Right lobe of liver (tissue), 6 donors: ENCODE measurements at regions not wholly inside any gene's neighbourhood (a gene's known extent, or its start where the extent isn't known, plus 50 kb on each side); places are given as distances from the start of the nearest gene placed in this dataset.

Source experiments
- ATAC-seq, 4 donors: fragments of 200-7000 bp; cut with Tn5 transposase; one replicate each; pipeline ENCODE4 v1.9.1; 2020; ENCODE audit warnings: mild to moderate bottlenecking in 4 of 4, moderate library complexity in 4 of 4
- DNase-seq, 3 donors: peaks; one replicate each; pipeline ENCODE4 v3.0.0-alpha.2; 2020
- H3K27ac ChIP-seq, 3 donors: fragments of 200-600 bp; one replicate each; pipeline ENCODE4 v1.8.0; 2022
- H3K27me3 ChIP-seq, 2 donors: fragments of 200-600 bp; one replicate each; pipeline ENCODE4 v1.8.0; 2022
- H3K36me3 ChIP-seq, 4 donors: fragments of 200-600 bp; sonication (generic) in 1 of 4; one replicate each; pipeline versions ENCODE4 v1.5.1 to v1.8.0; 2017 to 2022; ENCODE audit warnings: control low read depth in 1 of 4
- H3K4me1 ChIP-seq, 4 donors: fragments of 200-600 bp; sonication (generic) in 1 of 4; one replicate each; pipeline versions ENCODE4 v1.5.1 to v1.8.0; 2017 to 2022; ENCODE audit warnings: control low read depth in 1 of 4
- H3K4me3 ChIP-seq, 3 donors: fragments of 200-600 bp; one replicate each; pipeline ENCODE4 v1.8.0; 2022
- H3K9me3 ChIP-seq, 4 donors: fragments of 200-600 bp; sonication (generic) in 1 of 4; one replicate each; pipeline versions ENCODE4 v1.5.1 to v1.8.0; 2017 to 2022; ENCODE audit warnings: control low read depth in 1 of 4
- CTCF ChIP-seq, 4 donors: fragments of 200-600 bp in 3 of 4; fragments of 450-650 bp in 1 of 4; IDR thresholded peaks; one replicate each; pipeline versions ENCODE4 v1.5.1 to v1.8.0; 2016 to 2022; ENCODE audit warnings: antibody characterized with exemption in 4 of 4, mild to moderate bottlenecking in 2 of 4
- POLR2A ChIP-seq: fragments of 450-650 bp; IDR thresholded peaks from one replicate; pipeline ENCODE4 v1.6.1; 2017; ENCODE audit warnings: antibody characterized with exemption, mild to moderate bottlenecking
- WGBS: methylation state at CpG from one replicate; pipeline ENCODE4 v1.1.6; 2018; ENCODE audit warnings: low coverage, low lambda C conversion rate; ENCODE audit not compliant: insufficient coverage; ENCODE audit errors: missing lambda C conversion rate; 5-methylcytosine and 5-hydroxymethylcytosine counted together
- intact Hi-C, 2 donors: fragments of 100-400 bp; cut with DNase I; formaldehyde crosslinking; loops; one replicate each; pipeline versions ENCODE4 v1.11.2 to v1.14.1; 2022
- donor health status: DM: no; HTN: yes; CAD: no.
- donor health status: DM: no; HTN: no; CAD: no.
- donor health status: DM: no; HTN: no; CAD: no.
- donor health status: DM: no; HTN: yes; CAD: no.
- donor health status: DM: no; HTN: yes; CAD: no.

- Histone ChIP-seq H3K4me1 (peaks cover 0 to 56% (median 29%) of the 10 kb centered on the region in 4 donors), H3K4me3 (no peak overlapping the region), H3K27ac (peak overlapping the region; percentile 4 to 87 (median 19)), H3K27me3 (no peaks in the 10 kb centered on the region), H3K9me3 (no peaks in the 10 kb centered on the region), H3K36me3 (peaks cover 0 to 5% (median 0%) of the 10 kb centered on the region in 4 donors)
- no peak for ATAC-seq
- peak; percentile 11 to 40 (median 39) for DNase-seq
- TF ChIP-seq CTCF (IDR thresholded peaks at IDR 0.05) (no peak), POLR2A (no peak)
- intact Hi-C loops, result no loop called here
- 57% methylated on average over 11 of the region's 24 CpGs for WGBS
Observed at GRCh38 chr22:46083383-46084350, 66.7 kb upstream of the PPARA start.

GRCh38 chr22:46084376-46084775, 66.0 kb upstream of the PPARA start:
- no peak overlapping the region for H3K4me3 ChIP-seq
- peak in 1 of 3 donors; percentile 46 for DNase-seq
- no peaks in the 10 kb centered on the region for H3K9me3 ChIP-seq
- ATAC-seq, result no peak
- 71% methylated on average over 14 of the region's 14 CpGs for whole genome bisulfite sequencing
- H3K27ac ChIP-seq, result peak overlapping the region; percentile 79 to 87 (median 81)
- H3K4me1 ChIP-seq, result peaks cover 0 to 62% (median 33%) of the 10 kb centered on the region in 4 donors
- no peaks in the 10 kb centered on the region for H3K27me3 ChIP-seq
- peaks cover 0 to 5% (median 0%) of the 10 kb centered on the region in 4 donors for H3K36me3 ChIP-seq
- intact Hi-C loops, result no loop called here
- TF ChIP-seq POLR2A (no peak), CTCF (IDR thresholded peaks at IDR 0.05) (no peak)

- intact Hi-C loops, result no loop called here
- H3K27ac ChIP-seq, result peak overlapping the region; percentile 79 to 87 (median 81)
- ATAC-seq (peak; percentile 50 to 75 (median 71)), DNase-seq (peak; percentile 86 to 95 (median 95))
- no peaks in the 10 kb centered on the region for H3K27me3 ChIP-seq
- peaks cover 0 to 65% (median 36%) of the 10 kb centered on the region in 4 donors for H3K4me1 ChIP-seq
- peak overlapping the region in 1 of 3 donors; percentile 8 for H3K4me3 ChIP-seq
- WGBS, result 50% methylated on average over 2 of the region's 35 CpGs
- peaks cover 0 to 5% (median 0%) of the 10 kb centered on the region in 4 donors for H3K36me3 ChIP-seq
- H3K9me3 ChIP-seq, result no peaks in the 10 kb centered on the region
- TF ChIP-seq POLR2A (peak; percentile 41), CTCF (IDR thresholded peaks at IDR 0.05) (peak in 1 of 4 donors; percentile 8)
Observed at GRCh38 chr22:46084943-46085827, 65.1 kb upstream of the PPARA start.

- no peaks in the 10 kb centered on the region for H3K27me3 ChIP-seq
- peak; percentile 54 to 60 (median 60) for DNase-seq
- H3K27ac ChIP-seq, result peak overlapping the region; percentile 79 to 87 (median 81)
- H3K4me3 ChIP-seq, result no peak overlapping the region
- no peaks in the 10 kb centered on the region for H3K9me3 ChIP-seq
- no peak for TF ChIP-seq CTCF (IDR thresholded peaks at IDR 0.05)
- TF ChIP-seq POLR2A, result no peak
- WGBS, result 27% methylated on average over 3 of the region's 37 CpGs
- H3K4me1 ChIP-seq, result peaks cover 0 to 70% (median 39%) of the 10 kb centered on the region in 4 donors
- ATAC-seq, result peak in 1 of 4 donors; percentile 26
- intact Hi-C loops, result no loop called here
- H3K36me3 ChIP-seq, result peaks cover 0 to 5% (median 0%) of the 10 kb centered on the region in 4 donors
Observed at GRCh38 chr22:46085828-46086576, 64.3 kb upstream of the PPARA start.
